ENCODE measurements at regions not wholly inside any gene's neighbourhood (a gene's known extent, or its start where the extent isn't known, plus 50 kb on each side); places are given as distances from the start of the nearest gene placed in this dataset.

DNA sequence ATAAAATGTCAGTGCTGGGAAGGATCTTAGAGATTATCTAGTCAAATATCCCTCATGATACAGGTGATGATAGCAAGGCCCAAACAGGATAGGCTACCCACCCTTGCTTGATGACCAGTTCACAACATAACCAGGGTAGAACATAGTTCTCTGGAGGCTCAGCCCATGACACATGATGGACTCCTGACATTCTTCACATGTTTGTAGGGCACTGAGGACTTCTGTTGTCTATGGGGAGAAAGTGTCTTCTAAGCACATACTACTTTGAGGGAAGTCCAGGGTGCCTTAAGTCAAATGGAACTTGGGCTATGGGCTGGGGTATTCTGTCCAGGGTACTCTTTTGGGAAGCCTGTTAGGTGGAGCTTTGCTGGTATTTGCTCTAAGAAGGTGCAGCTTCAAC is 148.9 kb downstream of the GLUL start:
- no peaks in the 10 kb centered on the region for H3K79me2 ChIP-seq (ENCODE audit: insufficient read depth, low read length)
- H3K36me3 ChIP-seq (replicated peaks in 1 of 2; ENCODE audit: control insufficient read depth in 1 of 2, insufficient read depth in 2 of 2, low read length in 2 of 2): no peaks in the 10 kb centered on the region
- CTCF ChIA-PET (ENCODE audit: low intra/inter-chr PET ratio, low total read pairs): no interaction called here
- no peak overlapping the region for H3K9ac ChIP-seq (ENCODE audit: insufficient read depth, low read depth, low read length)
- no peaks in the 10 kb centered on the region for H3K27me3 ChIP-seq (ENCODE audit: control insufficient read depth in 1 of 2, insufficient read depth in 2 of 2, low read length in 2 of 2)
- peaks cover 2% of the 10 kb centered on the region; the same call in 1 of the 2 replicates for H3K4me1 ChIP-seq (ENCODE audit: insufficient read depth, low read length)
- no peak for ATAC-seq
- no peak overlapping the region for H2AFZ ChIP-seq (ENCODE audit: low read length)
- POLR2A ChIA-PET: no interaction called here
- no peaks in the 10 kb centered on the region for H3K9me3 ChIP-seq (ENCODE audit: low read length)
- H4K20me1 ChIP-seq (ENCODE audit: insufficient read depth, low read length): no peaks in the 10 kb centered on the region
- in situ Hi-C loops (cut with HindIII; ENCODE audit: extremely low pct_ligation_motif_present, low pct_unique_long_range_greater_than_20kb): loop anchor here (10.0 kb wide), 1 partner anchor 98 kb away; no protein-coding TSS in a partner anchor
- intact Hi-C loops (cut with micrococcal nuclease; ENCODE audit: unreplicated experiment): no loop called here
- BruUV-seq (replicated peaks): no TSS peak
- no peak overlapping the region for H3K27ac ChIP-seq (ENCODE audit: extremely low read length, insufficient read depth, low read length)
- no peak overlapping the region for H3K4me3 ChIP-seq (replicated peaks in 1 of 3; ENCODE audit: insufficient read depth in 1 of 3, low read depth in 2 of 3, low read length in 3 of 3)
- DNase-seq (ENCODE audit: low spot score): no peak
- FAIRE-seq: no peak
- no peak overlapping the region for H3K4me2 ChIP-seq (ENCODE audit: low read depth, low read length)
- TF ChIP-seq ZNF124 (CRISPR knock-in tag; IDR thresholded peaks at IDR 0.05) (no peak), ZNF282 (IDR thresholded peaks at IDR 0.05; ENCODE audit: partially characterized antibody) (no peak), ZNF256 (CRISPR knock-in tag; conservative IDR thresholded peaks at IDR 0.05) (no peak), ZBTB7A (CRISPR knock-in tag; IDR thresholded peaks at IDR 0.05) (no peak), MYC (CRISPR knock-in tag; IDR thresholded peaks at IDR 0.05; ENCODE audit: borderline replicate concordance) (no peak), ZNF451 (CRISPR knock-in tag; IDR thresholded peaks at IDR 0.05) (no peak), SMAD3 (CRISPR knock-in tag; IDR thresholded peaks at IDR 0.05) (no peak), SNAPC2 (CRISPR knock-in tag; IDR thresholded peaks at IDR 0.05) (no peak), BRCA1 (CRISPR knock-in tag; IDR thresholded peaks at IDR 0.05) (no peak), KMT2A (CRISPR knock-in tag; IDR thresholded peaks at IDR 0.05) (no peak), ZNF34 (CRISPR knock-in tag; IDR thresholded peaks at IDR 0.05; ENCODE audit: borderline replicate concordance) (no peak)
- TF ChIP-seq, protein P1, sequence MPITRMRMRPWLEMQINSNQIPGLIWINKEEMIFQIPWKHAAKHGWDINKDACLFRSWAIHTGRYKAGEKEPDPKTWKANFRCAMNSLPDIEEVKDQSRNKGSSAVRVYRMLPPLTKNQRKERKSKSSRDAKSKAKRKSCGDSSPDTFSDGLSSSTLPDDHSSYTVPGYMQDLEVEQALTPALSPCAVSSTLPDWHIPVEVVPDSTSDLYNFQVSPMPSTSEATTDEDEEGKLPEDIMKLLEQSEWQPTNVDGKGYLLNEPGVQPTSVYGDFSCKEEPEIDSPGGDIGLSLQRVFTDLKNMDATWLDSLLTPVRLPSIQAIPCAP (CRISPR knock-in tag; IDR thresholded peaks at IDR 0.05; ENCODE audit: low read depth): no peak
- TF ChIP-seq, protein P2, sequence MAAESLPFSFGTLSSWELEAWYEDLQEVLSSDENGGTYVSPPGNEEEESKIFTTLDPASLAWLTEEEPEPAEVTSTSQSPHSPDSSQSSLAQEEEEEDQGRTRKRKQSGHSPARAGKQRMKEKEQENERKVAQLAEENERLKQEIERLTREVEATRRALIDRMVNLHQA (CRISPR knock-in tag; IDR thresholded peaks at IDR 0.05): no peak
- TF ChIP-seq, protein P3, sequence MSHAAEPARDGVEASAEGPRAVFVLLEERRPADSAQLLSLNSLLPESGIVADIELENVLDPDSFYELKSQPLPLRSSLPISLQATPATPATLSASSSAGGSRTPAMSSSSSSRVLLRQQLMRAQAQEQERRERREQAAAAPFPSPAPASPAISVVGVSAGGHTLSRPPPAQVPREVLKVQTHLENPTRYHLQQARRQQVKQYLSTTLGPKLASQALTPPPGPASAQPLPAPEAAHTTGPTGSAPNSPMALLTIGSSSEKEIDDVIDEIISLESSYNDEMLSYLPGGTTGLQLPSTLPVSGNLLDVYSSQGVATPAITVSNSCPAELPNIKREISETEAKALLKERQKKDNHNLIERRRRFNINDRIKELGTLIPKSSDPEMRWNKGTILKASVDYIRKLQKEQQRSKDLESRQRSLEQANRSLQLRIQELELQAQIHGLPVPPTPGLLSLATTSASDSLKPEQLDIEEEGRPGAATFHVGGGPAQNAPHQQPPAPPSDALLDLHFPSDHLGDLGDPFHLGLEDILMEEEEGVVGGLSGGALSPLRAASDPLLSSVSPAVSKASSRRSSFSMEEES (CRISPR knock-in tag; IDR thresholded peaks at IDR 0.05): no peak
- TF ChIP-seq, protein P4, sequence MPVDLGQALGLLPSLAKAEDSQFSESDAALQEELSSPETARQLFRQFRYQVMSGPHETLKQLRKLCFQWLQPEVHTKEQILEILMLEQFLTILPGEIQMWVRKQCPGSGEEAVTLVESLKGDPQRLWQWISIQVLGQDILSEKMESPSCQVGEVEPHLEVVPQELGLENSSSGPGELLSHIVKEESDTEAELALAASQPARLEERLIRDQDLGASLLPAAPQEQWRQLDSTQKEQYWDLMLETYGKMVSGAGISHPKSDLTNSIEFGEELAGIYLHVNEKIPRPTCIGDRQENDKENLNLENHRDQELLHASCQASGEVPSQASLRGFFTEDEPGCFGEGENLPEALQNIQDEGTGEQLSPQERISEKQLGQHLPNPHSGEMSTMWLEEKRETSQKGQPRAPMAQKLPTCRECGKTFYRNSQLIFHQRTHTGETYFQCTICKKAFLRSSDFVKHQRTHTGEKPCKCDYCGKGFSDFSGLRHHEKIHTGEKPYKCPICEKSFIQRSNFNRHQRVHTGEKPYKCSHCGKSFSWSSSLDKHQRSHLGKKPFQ (CRISPR knock-in tag; IDR thresholded peaks at IDR 0.05; ENCODE audit: insufficient replicate concordance): no peak
- TF ChIP-seq, protein P5, sequence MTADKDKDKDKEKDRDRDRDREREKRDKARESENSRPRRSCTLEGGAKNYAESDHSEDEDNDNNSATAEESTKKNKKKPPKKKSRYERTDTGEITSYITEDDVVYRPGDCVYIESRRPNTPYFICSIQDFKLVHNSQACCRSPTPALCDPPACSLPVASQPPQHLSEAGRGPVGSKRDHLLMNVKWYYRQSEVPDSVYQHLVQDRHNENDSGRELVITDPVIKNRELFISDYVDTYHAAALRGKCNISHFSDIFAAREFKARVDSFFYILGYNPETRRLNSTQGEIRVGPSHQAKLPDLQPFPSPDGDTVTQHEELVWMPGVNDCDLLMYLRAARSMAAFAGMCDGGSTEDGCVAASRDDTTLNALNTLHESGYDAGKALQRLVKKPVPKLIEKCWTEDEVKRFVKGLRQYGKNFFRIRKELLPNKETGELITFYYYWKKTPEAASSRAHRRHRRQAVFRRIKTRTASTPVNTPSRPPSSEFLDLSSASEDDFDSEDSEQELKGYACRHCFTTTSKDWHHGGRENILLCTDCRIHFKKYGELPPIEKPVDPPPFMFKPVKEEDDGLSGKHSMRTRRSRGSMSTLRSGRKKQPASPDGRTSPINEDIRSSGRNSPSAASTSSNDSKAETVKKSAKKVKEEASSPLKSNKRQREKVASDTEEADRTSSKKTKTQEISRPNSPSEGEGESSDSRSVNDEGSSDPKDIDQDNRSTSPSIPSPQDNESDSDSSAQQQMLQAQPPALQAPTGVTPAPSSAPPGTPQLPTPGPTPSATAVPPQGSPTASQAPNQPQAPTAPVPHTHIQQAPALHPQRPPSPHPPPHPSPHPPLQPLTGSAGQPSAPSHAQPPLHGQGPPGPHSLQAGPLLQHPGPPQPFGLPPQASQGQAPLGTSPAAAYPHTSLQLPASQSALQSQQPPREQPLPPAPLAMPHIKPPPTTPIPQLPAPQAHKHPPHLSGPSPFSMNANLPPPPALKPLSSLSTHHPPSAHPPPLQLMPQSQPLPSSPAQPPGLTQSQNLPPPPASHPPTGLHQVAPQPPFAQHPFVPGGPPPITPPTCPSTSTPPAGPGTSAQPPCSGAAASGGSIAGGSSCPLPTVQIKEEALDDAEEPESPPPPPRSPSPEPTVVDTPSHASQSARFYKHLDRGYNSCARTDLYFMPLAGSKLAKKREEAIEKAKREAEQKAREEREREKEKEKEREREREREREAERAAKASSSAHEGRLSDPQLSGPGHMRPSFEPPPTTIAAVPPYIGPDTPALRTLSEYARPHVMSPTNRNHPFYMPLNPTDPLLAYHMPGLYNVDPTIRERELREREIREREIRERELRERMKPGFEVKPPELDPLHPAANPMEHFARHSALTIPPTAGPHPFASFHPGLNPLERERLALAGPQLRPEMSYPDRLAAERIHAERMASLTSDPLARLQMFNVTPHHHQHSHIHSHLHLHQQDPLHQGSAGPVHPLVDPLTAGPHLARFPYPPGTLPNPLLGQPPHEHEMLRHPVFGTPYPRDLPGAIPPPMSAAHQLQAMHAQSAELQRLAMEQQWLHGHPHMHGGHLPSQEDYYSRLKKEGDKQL (CRISPR knock-in tag; IDR thresholded peaks at IDR 0.05; ENCODE audit: low read depth): no peak
